ENCODE measurements at regions not wholly inside any gene's neighbourhood (a gene's known extent, or its start where the extent isn't known, plus 50 kb on each side); places are given as distances from the start of the nearest gene placed in this dataset.

DNA sequence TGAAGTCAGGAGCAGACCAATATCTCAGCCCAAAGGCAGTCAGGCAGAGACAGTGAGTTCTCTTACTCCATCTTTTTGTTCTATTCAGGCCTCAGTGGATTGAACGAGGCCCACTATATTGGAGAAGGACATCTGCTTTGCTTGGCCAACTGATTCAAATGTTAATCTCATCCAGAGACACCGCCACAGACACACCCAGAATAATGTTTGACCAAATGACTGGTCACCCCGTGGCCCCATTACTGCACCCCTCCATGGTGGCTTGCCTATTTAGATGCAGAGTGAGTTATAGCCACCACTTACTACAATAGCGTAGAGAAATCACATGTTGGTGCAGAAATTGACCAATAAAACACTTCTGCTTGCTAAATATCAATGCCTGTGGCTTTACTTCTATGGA lies 88.1 kb downstream of the HRH4 start:
- no peak overlapping the region for H3K27ac Mint-ChIP-seq
- peaks cover 1% of the 10 kb centered on the region for H3K27me3 Mint-ChIP-seq
- H3K4me1 Mint-ChIP-seq (ENCODE audit: low read depth) = no peaks in the 10 kb centered on the region
- no peak overlapping the region for H3K4me3 Mint-ChIP-seq
- H3K9me3 Mint-ChIP-seq (ENCODE audit: low read depth) = no peaks in the 10 kb centered on the region
- H3K36me3 Mint-ChIP-seq = no peaks in the 10 kb centered on the region

DNA sequence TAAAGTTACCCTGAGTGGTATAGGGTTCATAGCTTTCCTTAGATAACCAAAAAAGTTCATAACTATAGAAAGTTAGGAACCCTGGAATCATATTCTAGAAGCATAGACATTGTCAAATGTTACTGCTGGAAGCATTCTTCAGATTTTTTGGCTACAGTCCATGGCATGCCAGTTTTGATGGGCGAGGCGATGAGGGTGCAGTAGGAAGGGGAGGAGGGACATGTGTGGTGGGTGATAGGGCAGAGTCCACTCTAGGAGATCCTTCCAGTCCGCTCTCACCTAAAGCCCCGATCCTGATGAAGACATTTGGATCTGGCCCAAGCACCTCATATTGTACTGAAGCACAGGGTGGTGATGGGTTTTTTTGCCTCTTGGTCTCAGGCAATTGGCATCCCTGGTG lies 91.8 kb downstream of the HRH4 start:
- no peaks in the 10 kb centered on the region for H3K4me1 Mint-ChIP-seq (ENCODE audit: low read depth)
- H3K27ac Mint-ChIP-seq = no peak overlapping the region
- H3K36me3 Mint-ChIP-seq = no peaks in the 10 kb centered on the region
- H3K4me3 Mint-ChIP-seq = no peak overlapping the region
- H3K27me3 Mint-ChIP-seq = peaks cover 1% of the 10 kb centered on the region
- no peaks in the 10 kb centered on the region for H3K9me3 Mint-ChIP-seq (ENCODE audit: low read depth)

DNA sequence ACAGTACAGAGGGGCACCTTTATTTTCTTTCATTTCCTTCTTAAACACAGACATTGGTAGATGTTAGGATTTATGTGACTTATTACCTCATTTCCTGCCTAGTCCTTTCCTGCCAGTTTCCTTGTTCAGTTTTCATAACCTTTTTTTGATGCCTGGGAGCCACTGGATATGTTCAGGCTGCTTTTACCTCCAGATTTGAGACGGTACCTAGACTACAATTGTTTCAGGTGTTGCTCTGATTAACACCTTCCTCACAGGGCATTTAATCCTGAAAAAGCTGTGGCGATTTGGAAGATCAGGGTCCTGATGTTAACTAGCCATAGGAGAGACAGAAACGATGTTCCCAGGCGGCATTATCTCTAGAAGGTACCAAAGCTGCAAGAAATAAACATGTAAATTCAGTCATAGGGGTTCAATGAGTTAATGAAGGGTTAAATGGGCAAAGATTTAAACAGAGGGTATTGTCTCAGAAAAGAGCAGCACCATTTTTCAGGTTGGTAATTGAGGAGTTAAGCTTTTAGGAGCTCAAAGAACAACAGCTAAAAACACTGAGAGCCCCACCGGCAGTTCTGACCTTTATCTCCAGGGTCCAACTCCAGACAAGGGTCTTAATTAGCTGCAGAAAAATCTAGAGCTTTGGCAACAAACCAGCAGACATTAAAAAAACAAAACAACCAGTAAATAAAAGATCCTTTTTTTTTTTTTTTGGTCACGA lies 93.3 kb downstream of the HRH4 start:
- Mint-ChIP-seq H3K36me3 (no peaks in the 10 kb centered on the region), H3K9me3 (ENCODE audit: low read depth) (no peaks in the 10 kb centered on the region), H3K27me3 (peaks cover 3% of the 10 kb centered on the region), H3K4me3 (no peak overlapping the region), H3K27ac (no peak overlapping the region), H3K4me1 (ENCODE audit: low read depth) (no peaks in the 10 kb centered on the region)

DNA sequence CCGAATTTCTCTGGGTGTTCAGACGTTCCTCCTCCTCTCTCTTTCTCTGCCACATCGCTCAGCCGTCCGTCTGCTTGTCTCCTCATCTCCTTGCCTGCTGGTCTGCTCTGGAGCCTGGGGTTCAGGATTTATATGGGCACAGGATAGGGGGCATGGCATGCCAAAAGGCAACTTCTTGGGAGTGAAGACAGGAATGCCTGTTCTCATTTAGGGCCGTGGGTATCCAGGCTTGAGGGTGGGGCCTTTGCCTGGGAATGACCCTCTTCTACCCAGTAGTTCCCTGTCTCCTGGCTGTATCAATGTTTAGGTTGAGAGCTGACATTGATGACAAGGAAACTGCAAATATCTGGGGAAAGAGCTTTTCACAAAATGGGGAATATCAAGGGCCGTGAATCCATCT lies 98.0 kb downstream of the HRH4 start:
- no peaks in the 10 kb centered on the region for H3K4me1 Mint-ChIP-seq (ENCODE audit: low read depth)
- H3K27ac Mint-ChIP-seq = no peak overlapping the region
- H3K4me3 Mint-ChIP-seq = no peak overlapping the region
- no peaks in the 10 kb centered on the region for H3K36me3 Mint-ChIP-seq
- peaks cover 1% of the 10 kb centered on the region for H3K27me3 Mint-ChIP-seq
- H3K9me3 Mint-ChIP-seq (ENCODE audit: low read depth) = no peaks in the 10 kb centered on the region

DNA sequence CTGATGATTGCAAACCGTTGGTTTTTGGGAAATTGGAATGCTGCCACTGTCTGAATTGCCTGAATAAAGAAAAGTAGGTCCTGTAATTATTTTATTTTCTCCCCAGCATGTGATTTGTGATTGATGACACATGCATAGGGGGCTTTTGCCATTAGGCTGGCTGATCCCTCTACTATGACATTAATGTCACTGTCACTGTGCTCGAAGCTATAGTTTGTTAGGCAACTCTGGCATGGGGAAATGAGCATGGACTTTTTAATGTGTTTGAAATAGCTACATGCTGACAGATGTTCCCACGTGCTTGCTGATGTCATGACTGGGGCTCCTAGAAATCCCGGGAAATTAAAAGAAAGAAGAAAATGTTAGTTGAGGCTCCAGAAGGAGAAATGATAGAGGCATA lies 99.1 kb downstream of the HRH4 start:
- Mint-ChIP-seq H3K9me3 (ENCODE audit: low read depth) (no peaks in the 10 kb centered on the region), H3K27ac (no peak overlapping the region), H3K36me3 (no peaks in the 10 kb centered on the region), H3K4me1 (ENCODE audit: low read depth) (no peaks in the 10 kb centered on the region), H3K4me3 (no peak overlapping the region), H3K27me3 (peaks cover 1% of the 10 kb centered on the region)

DNA sequence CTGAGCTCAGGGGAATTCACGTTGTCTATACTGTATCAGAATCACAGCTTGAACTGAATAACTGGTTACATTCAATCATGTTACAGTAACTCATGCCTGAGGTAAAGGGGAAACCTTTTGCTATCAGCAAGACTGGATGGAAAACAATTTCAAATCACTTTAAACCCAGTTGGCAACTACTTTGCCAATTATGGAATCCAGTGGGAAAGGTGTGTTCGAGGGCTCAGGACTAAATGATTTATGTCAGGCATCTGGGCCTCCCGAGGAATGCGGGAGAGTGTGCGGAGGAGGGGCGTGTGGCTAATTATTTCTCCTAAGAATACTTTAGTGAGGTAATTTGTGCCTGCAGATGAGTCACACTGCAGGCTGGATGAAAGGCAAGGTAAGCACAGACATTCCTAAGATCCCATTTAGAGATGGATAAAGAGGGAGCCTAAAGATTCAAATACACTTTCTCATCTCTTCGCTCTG lies 100.1 kb downstream of the HRH4 start:
- Mint-ChIP-seq H3K27me3 (peaks cover 1% of the 10 kb centered on the region), H3K4me3 (no peak overlapping the region), H3K9me3 (ENCODE audit: low read depth) (no peaks in the 10 kb centered on the region), H3K36me3 (no peaks in the 10 kb centered on the region), H3K4me1 (ENCODE audit: low read depth) (no peaks in the 10 kb centered on the region), H3K27ac (no peak overlapping the region)

DNA sequence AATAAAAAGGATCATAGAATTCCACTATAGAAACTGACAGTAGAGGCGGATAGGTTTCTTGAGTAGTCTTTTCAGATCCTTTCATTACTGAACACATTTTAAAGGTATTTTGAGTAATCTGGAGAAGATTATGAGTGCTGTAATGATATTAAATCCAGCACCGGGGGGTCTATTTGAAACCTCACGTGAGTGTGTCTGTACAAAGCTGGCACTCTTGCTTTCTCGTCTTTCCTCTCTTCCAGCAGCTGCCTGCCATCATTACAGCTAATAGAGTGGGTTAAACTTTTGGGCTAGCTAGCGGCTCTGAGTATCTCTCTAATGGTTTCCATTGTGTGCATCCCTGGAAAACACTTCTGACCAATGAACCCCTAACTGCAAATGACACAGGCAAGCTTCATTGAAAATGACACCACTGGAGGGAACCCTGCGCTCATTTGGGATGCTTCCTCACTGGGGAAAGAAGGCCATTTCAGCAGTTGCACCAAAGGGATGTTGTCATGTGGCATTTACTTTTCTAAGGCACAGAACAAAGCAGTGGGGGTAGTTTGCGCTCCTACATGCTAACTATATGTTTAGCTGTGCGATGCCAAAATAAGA lies 101.0 kb downstream of the HRH4 start:
- Mint-ChIP-seq H3K36me3 (no peaks in the 10 kb centered on the region), H3K4me1 (ENCODE audit: low read depth) (no peaks in the 10 kb centered on the region), H3K27ac (no peak overlapping the region), H3K4me3 (no peak overlapping the region), H3K9me3 (ENCODE audit: low read depth) (no peaks in the 10 kb centered on the region), H3K27me3 (peaks cover 1% of the 10 kb centered on the region)

DNA sequence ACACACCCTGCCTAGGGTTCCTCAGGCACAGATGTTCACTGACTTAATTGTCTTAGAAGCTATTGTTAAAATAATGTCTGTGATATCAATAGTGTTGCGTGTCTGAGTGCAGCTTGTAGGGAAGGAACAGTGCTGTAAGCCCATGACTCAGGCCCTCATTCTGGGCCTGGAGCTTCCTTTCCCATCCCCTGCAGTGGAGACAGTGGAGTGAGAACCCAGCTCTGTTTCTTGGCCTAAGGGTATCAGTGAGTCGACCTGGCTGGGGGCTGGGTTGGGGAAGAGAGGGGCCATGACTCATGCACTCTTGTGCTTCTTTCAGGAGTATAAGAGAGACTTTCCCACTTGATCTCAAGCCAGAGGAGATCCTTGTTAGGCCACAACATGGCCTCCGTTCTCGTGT lies 106.8 kb downstream of the HRH4 start:
- H3K4me1 Mint-ChIP-seq (ENCODE audit: low read depth) = no peaks in the 10 kb centered on the region
- no peak overlapping the region for H3K4me3 Mint-ChIP-seq
- H3K9me3 Mint-ChIP-seq (ENCODE audit: low read depth) = no peaks in the 10 kb centered on the region

DNA sequence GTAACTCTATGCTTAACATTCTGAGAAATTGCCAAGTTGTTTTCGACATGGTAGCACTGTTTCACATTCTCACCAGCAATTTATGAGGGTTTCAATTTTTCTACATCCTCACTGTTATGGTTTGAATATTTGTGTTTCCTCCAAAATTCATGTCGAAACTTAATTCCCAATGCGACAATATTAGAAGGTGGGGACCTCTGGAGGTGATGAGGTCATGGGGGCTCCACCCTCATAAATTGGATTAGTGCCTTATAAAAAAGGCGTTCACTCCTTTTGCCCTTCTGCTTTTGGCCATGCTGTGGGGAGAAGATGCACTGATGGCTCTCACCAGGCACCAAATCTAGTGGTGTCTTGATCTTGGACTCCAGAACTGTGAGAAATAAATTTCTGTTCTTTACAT lies 110.3 kb downstream of the HRH4 start:
- H3K9me3 Mint-ChIP-seq (ENCODE audit: low read depth) = peaks cover 13% of the 10 kb centered on the region
- H3K27ac Mint-ChIP-seq = no peak overlapping the region
- H3K4me1 Mint-ChIP-seq (ENCODE audit: low read depth) = no peaks in the 10 kb centered on the region
- no peak overlapping the region for H3K4me3 Mint-ChIP-seq
- peaks cover 2% of the 10 kb centered on the region for H3K36me3 Mint-ChIP-seq
- H3K27me3 Mint-ChIP-seq = peaks cover 6% of the 10 kb centered on the region

More for the DNA sequence above, 106.8 kb downstream of the HRH4 start:
- H3K36me3 Mint-ChIP-seq = no peaks in the 10 kb centered on the region
- H3K27me3 Mint-ChIP-seq = peaks cover 1% of the 10 kb centered on the region
- no peak overlapping the region for H3K27ac Mint-ChIP-seq

DNA sequence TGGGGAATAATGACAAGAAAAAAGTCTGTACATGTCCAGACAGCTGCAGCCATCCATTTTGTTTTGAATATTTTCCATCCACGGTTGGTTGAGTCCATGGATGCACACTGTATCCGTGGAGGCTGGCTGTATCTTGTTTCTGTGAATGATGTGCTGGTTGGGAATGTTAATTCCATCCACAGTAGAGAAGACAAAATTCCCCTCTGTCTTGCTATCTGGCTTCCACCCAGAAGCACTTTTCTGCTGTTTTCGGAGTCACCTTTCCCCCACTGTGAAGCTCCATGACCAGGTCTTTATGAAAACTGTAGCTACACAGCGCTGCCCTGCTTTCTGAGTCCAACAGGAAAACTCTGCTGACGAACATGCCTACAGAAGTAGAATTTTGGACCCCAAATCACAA lies 122.3 kb downstream of the HRH4 start:
- Mint-ChIP-seq H3K36me3 (no peaks in the 10 kb centered on the region), H3K9me3 (ENCODE audit: low read depth) (no peaks in the 10 kb centered on the region), H3K4me1 (ENCODE audit: low read depth) (no peaks in the 10 kb centered on the region), H3K27ac (no peak overlapping the region), H3K27me3 (peaks cover 22% of the 10 kb centered on the region), H3K4me3 (no peak overlapping the region)

DNA sequence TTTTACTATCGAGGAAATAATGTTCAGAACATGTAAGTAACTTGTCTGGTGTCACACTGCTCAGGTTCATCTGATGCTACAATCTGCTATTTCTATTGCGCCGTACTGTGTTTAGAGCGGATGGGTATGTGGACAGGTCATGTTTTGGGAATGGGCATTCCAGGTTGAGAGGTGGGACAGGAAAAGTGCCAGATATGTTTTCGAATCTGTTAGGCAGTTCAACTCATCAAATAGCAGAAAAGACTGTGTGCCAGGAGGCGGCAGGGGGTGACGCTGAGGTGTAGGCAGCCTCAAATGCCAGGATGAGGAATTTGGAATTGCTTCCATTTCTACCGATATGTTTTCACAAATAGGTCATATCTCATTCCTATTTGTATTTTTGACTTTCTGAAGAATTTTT lies 123.8 kb downstream of the HRH4 start:
- Mint-ChIP-seq H3K27me3 (peaks cover 22% of the 10 kb centered on the region), H3K9me3 (ENCODE audit: low read depth) (no peaks in the 10 kb centered on the region), H3K4me3 (no peak overlapping the region)

DNA sequence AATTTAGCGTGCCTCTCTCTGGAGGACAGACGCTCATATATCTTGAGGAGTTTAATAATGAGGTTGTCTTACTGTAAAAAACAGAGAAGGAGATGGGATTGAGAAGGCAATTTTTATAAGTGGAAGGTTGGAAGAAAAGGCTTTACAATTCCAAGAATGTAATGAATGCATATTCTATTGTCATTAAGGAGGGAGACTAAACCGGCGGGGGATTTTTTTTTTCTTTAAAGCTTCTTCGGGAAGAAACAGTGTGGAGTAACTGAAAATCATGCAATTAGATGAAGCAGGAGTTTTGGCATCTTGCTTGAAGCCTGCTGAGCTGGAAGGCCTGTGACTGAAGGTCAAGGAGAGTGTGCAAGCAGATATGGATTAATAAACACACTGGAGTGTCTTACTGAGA lies 124.4 kb downstream of the HRH4 start:
- H3K4me3 Mint-ChIP-seq = no peak overlapping the region

More for the DNA sequence above, 123.8 kb downstream of the HRH4 start:
- no peaks in the 10 kb centered on the region for H3K36me3 Mint-ChIP-seq
- H3K4me1 Mint-ChIP-seq (ENCODE audit: low read depth) = no peaks in the 10 kb centered on the region
- H3K27ac Mint-ChIP-seq = no peak overlapping the region

DNA sequence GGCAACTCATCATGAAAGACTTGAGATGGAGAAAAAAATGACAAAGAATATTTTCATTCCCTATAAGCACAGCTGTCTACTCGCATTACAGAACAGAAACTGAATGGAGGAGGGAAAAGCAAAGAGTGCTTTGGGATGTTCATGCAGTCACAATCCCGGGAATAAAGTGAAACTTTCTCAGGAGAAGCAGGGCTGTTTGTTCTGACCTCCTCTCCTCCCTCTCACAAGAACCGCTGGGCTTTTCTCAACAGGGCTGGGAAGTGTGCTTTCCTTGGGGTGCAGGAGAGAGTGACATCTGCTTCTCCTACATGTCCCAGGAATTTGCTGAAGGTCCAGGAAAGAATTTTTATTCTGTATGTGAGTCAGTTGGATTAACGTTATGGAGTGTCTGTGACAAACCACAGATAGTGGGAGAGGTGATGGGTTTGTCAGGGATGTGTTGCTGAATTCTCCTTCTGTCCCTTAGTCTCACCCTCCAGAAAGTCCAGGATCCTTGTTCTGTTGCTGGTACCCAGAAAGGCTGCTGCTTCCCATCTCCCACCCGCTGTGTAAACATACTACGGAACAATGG lies 125.6 kb downstream of the HRH4 start:
- Mint-ChIP-seq H3K27ac (no peak overlapping the region), H3K4me3 (no peak overlapping the region), H3K4me1 (ENCODE audit: low read depth) (no peaks in the 10 kb centered on the region), H3K36me3 (no peaks in the 10 kb centered on the region), H3K27me3 (peaks cover 18% of the 10 kb centered on the region), H3K9me3 (ENCODE audit: low read depth) (no peaks in the 10 kb centered on the region)

More for the DNA sequence above, 124.4 kb downstream of the HRH4 start:
- no peaks in the 10 kb centered on the region for H3K36me3 Mint-ChIP-seq
- H3K27ac Mint-ChIP-seq = no peak overlapping the region
- peaks cover 20% of the 10 kb centered on the region for H3K27me3 Mint-ChIP-seq
- no peaks in the 10 kb centered on the region for H3K4me1 Mint-ChIP-seq (ENCODE audit: low read depth)
- H3K9me3 Mint-ChIP-seq (ENCODE audit: low read depth) = no peaks in the 10 kb centered on the region

DNA sequence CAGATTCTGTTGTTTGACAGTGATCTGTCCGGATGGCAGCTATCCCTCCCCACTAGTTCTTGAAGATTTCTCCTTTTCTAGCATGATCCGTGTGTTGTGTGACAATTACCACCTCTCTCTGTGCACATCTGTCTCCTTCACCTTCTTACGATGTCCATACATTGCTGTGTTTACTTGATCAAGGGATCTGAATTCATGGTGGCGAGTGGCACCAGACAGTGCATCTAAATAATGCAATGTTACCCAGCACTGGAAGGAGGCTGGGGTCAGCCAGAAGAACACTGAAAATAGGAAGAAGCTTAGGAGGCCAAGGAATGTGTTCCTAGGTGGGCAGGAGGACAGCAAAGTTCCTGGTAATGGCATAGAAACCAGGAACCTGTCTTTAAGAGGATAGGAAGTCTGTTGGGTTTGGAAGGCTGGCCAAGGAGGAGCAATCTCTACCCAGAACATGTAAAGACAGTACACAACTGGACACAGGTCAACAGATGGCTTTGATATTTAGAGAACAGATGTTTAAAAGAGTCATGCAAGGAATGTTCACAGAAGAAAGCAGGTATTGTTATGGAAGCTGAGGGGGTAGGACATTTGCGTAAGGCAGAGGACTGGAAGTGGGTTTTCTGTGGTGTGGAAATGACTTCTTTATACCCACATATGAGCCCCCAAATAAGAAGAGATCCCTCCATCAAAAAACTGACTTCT lies 126.4 kb downstream of the HRH4 start:
- H3K36me3 Mint-ChIP-seq = no peaks in the 10 kb centered on the region
- peaks cover 18% of the 10 kb centered on the region for H3K27me3 Mint-ChIP-seq
- no peaks in the 10 kb centered on the region for H3K9me3 Mint-ChIP-seq (ENCODE audit: low read depth)
- H3K27ac Mint-ChIP-seq = no peak overlapping the region
- no peaks in the 10 kb centered on the region for H3K4me1 Mint-ChIP-seq (ENCODE audit: low read depth)
- no peak overlapping the region for H3K4me3 Mint-ChIP-seq

DNA sequence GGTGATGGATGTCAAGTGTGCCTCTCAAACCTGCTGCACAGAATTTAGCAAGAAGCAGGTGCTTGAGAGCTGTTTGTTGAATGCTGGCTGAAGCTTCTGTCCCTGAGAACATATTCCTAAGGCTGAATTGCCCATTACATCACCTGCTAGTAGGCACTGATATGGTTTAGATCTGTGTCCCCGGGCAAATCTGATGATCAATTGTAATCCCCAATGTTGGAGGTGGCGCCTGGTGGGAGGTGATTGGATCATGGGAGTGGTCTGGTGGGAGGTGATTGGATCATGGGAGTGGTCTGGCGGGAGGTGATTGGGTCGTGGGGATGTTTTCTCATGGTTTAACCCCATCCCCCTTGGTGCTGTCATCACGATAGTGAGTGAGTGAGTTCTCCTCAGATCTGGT lies 128.0 kb downstream of the HRH4 start:
- no peak overlapping the region for H3K4me3 Mint-ChIP-seq

More for the DNA sequence above, 128.0 kb downstream of the HRH4 start:
- H3K27me3 Mint-ChIP-seq = peaks cover 15% of the 10 kb centered on the region
- no peak overlapping the region for H3K27ac Mint-ChIP-seq
- H3K4me1 Mint-ChIP-seq (ENCODE audit: low read depth) = no peaks in the 10 kb centered on the region
- no peaks in the 10 kb centered on the region for H3K9me3 Mint-ChIP-seq (ENCODE audit: low read depth)
- H3K36me3 Mint-ChIP-seq = no peaks in the 10 kb centered on the region
